GM23248 (cell line): ENCODE measurements at regions not wholly inside any gene's neighbourhood (a gene's known extent, or its start where the extent isn't known, plus 50 kb on each side); places are given as distances from the start of the nearest gene placed in this dataset.

Source experiments
- DNase-seq: peaks from one replicate; pipeline ENCODE4 v3.0.0-alpha.2; 2015
- H2AFZ ChIP-seq: fragments of 200-600 bp; sonication (generic); 2 replicates; pipeline ENCODE4 v1.6.1; 2016; ENCODE audit warnings: antibody characterized with exemption
- H3F3A ChIP-seq: fragments of 200-600 bp; sonication (generic); 2 replicates; pipeline ENCODE4 v1.6.1; 2016; ENCODE audit warnings: mild to moderate bottlenecking, antibody characterized with exemption, mixed run types; ENCODE audit not compliant: insufficient read depth
- H3K27ac ChIP-seq: fragments of 200-600 bp; sonication (generic); 2 replicates; pipeline ENCODE4 v1.5.1; 2016; ENCODE audit warnings: mild to moderate bottlenecking
- H3K27me3 ChIP-seq: fragments of 200-600 bp; sonication (generic); replicated peaks from 2 replicates; pipeline ENCODE4 v1.6.1; 2016; ENCODE audit warnings: mild to moderate bottlenecking; ENCODE audit not compliant: insufficient read depth
- H3K36me3 ChIP-seq: fragments of 200-600 bp; sonication (generic); 2 replicates; pipeline ENCODE4 v1.6.1; 2016; ENCODE audit warnings: low read depth, mild to moderate bottlenecking
- H3K4me1 ChIP-seq: fragments of 200-600 bp; sonication (generic); 2 replicates; pipeline ENCODE4 v1.6.1; 2016; ENCODE audit warnings: mild to moderate bottlenecking; ENCODE audit not compliant: insufficient read depth
- H3K4me2 ChIP-seq: fragments of 200-600 bp; sonication (generic); one replicate; pipeline ENCODE4 v1.6.1; 2016; ENCODE audit warnings: mild to moderate bottlenecking; ENCODE audit not compliant: unreplicated experiment
- H3K4me3 ChIP-seq: fragments of 200-600 bp; sonication (generic); 2 replicates; pipeline ENCODE4 v1.5.1; 2016; ENCODE audit warnings: mild to moderate bottlenecking
- H3K79me2 ChIP-seq: fragments of 200-600 bp; sonication (generic); 2 replicates; pipeline ENCODE4 v1.6.1; 2016; ENCODE audit warnings: mild to moderate bottlenecking; ENCODE audit not compliant: insufficient read depth
- H3K9ac ChIP-seq: fragments of 200-600 bp; sonication (generic); 2 replicates; pipeline ENCODE4 v1.6.1; 2016; ENCODE audit warnings: mild to moderate bottlenecking
- H3K9me2 ChIP-seq: fragments of 200-600 bp; sonication (generic); 2 replicates; pipeline ENCODE4 v1.6.1; 2016; ENCODE audit warnings: mixed run types, mild to moderate bottlenecking, moderate library complexity; ENCODE audit not compliant: insufficient read depth
- H3K9me3 ChIP-seq: fragments of 200-600 bp; sonication (generic); one replicate; pipeline ENCODE4 v1.6.1; 2017; ENCODE audit warnings: low read depth
- H4K20me1 ChIP-seq: fragments of 200-600 bp; sonication (generic); 2 replicates; pipeline ENCODE4 v1.6.0; 2016; ENCODE audit not compliant: insufficient read depth
- EZH2 ChIP-seq: fragments of 200-600 bp; sonication (generic); IDR thresholded peaks from 2 replicates; pipeline ENCODE4 v1.6.1; 2018; ENCODE audit warnings: antibody characterized with exemption, mild to moderate bottlenecking; ENCODE audit not compliant: insufficient read depth, poor library complexity, severe bottlenecking
- EZH2phosphoT487 ChIP-seq: fragments of 200-600 bp; sonication (generic); IDR thresholded peaks from 2 replicates; pipeline ENCODE4 v1.6.1; 2018; ENCODE audit warnings: antibody characterized with exemption, moderate library complexity, mild to moderate bottlenecking, low read depth; ENCODE audit not compliant: insufficient read depth
- WGBS, 2 experiments: methylation state at CpG; one replicate each; pipeline ENCODE4 v1.1.6; 2015 to 2017; ENCODE audit warnings: low lambda C conversion rate in 2 of 2, low coverage in 1 of 2; ENCODE audit errors: missing lambda C conversion rate in 2 of 2; 5-methylcytosine and 5-hydroxymethylcytosine counted together
- in situ Hi-C: fragments of 300-500 bp; cut with MboI; formaldehyde crosslinking; loops from 2 replicates; pipeline ENCODE4 v1.15.0; 2020

DNA sequence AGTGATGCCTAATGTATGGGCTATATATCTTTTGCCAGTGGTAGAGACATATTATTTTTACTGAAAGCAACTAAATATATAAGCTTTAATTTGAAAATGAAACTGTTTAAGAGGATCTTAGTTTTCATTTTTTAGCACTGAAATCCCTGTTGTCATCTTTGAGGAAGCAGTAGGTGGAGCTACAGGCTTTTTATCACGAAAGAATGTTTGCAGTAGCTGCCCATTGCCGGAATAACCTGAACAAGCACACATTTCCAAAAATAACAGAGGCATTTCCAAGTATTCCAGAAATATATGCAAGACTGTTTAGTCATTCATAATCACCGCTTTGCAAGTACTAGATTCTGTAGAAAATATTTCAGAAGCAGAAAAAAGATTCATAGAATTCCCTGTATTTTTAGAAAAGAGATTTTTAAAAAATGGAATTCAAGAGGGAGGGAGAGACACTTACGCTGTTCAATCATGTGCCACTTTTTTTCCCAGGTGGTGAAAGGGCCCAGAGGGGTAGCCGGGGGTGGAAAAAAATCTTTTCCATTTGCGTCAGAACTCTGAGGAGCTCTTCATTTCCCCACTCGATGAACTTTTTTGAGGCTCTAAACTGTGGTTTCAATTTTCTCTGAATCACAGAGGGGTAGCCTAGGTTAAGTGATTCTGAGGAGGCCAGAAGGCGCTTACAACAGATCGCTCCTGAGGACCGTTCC lies 142.5 kb upstream of the FERMT1 start:
- no peak for TF ChIP-seq EZH2phosphoT487
- TF ChIP-seq EZH2, result no peak
- H3K4me1 ChIP-seq, result peaks cover 9% of the 10 kb centered on the region; the same call in 1 of the 2 replicates
- 7 to 8% methylated on average over 10 of the region's 10 CpGs for WGBS, 2 experiments
- no peaks in the 10 kb centered on the region for H3K79me2 ChIP-seq
- DNase-seq, result peak; percentile 71
- peak overlapping the region; percentile 45 for H2AFZ ChIP-seq
- peaks cover 9% of the 10 kb centered on the region; the same call in 1 of the 2 replicates for H3F3A ChIP-seq
- no peaks in the 10 kb centered on the region for H3K9me3 ChIP-seq
- H3K4me2 ChIP-seq, result peak overlapping the region; percentile 79
- H3K9ac ChIP-seq, result peak overlapping the region; percentile 2; the same call in 1 of the 2 replicates
- no peak overlapping the region for H3K27ac ChIP-seq
- in situ Hi-C loops, result no loop called here
- no peaks in the 10 kb centered on the region for H3K36me3 ChIP-seq
- H3K9me2 ChIP-seq, result no peaks in the 10 kb centered on the region
- H3K4me3 ChIP-seq, result peak overlapping the region; percentile 56
- no peaks in the 10 kb centered on the region for H4K20me1 ChIP-seq
- H3K27me3 ChIP-seq, result peaks cover 35% of the 10 kb centered on the region

GRCh38 chr20:6253396-6253795 lies 130.6 kb upstream of the FERMT1 start:
- no peaks in the 10 kb centered on the region; the same call in 1 of the 2 replicates for H3K27me3 ChIP-seq
- in situ Hi-C loops, result no loop called here
- no peak overlapping the region for H3K4me2 ChIP-seq
- no peaks in the 10 kb centered on the region for H3K9me3 ChIP-seq
- H3K4me1 ChIP-seq, result no peaks in the 10 kb centered on the region
- no peak overlapping the region for H3K9ac ChIP-seq
- no peaks in the 10 kb centered on the region for H3K79me2 ChIP-seq
- 17 to 18% methylated on average over 2 of the region's 2 CpGs for WGBS, 2 experiments
- no peaks in the 10 kb centered on the region for H3F3A ChIP-seq
- no peak overlapping the region for H3K4me3 ChIP-seq
- H3K9me2 ChIP-seq, result no peaks in the 10 kb centered on the region
- no peaks in the 10 kb centered on the region for H3K36me3 ChIP-seq
- DNase-seq, result no peak
- TF ChIP-seq EZH2phosphoT487 (no peak), EZH2 (no peak)
- no peaks in the 10 kb centered on the region for H4K20me1 ChIP-seq
- no peak overlapping the region for H3K27ac ChIP-seq
- no peak overlapping the region for H2AFZ ChIP-seq

DNA sequence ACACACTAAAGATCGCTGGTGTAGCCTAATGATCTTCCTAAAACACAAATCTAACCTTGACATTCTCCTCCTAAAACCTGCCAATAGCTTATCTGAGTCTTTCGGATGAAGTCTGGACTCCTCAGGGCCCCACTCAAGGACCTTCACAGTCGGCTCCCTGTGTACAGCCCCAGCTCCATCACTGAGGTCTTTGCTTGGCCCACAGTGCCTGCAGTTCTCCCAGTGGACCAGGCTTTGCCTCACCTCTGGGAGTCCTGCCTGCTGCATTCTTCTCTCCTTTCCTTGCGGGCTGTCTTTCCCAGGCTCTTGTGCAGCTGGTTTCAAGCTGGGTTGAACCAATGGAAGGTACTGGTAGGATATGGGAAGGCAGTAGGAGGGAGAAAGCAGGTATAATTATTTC lies 122.6 kb upstream of the FERMT1 start:
- Histone ChIP-seq H4K20me1 (no peaks in the 10 kb centered on the region), H3K9me3 (no peaks in the 10 kb centered on the region), H3K4me3 (no peak overlapping the region), H2AFZ (no peak overlapping the region), H3K9ac (no peak overlapping the region), H3F3A (no peaks in the 10 kb centered on the region), H3K79me2 (no peaks in the 10 kb centered on the region), H3K9me2 (no peaks in the 10 kb centered on the region), H3K36me3 (no peaks in the 10 kb centered on the region), H3K27me3 (no peaks in the 10 kb centered on the region), H3K27ac (no peak overlapping the region), H3K4me1 (no peaks in the 10 kb centered on the region), H3K4me2 (no peak overlapping the region)
- no peak for DNase-seq
- 30 to 33% methylated on average over 4 of the region's 4 CpGs for WGBS, 2 experiments
- TF ChIP-seq EZH2phosphoT487 (no peak), EZH2 (no peak)
- in situ Hi-C loops, result no loop called here

- Histone ChIP-seq H3K4me1 (no peaks in the 10 kb centered on the region), H3K36me3 (no peaks in the 10 kb centered on the region), H3K27ac (no peak overlapping the region), H3K9me2 (no peaks in the 10 kb centered on the region), H4K20me1 (no peaks in the 10 kb centered on the region), H3K9me3 (no peaks in the 10 kb centered on the region), H3K9ac (no peak overlapping the region), H3K27me3 (no peaks in the 10 kb centered on the region), H3K4me2 (no peak overlapping the region), H3K4me3 (no peak overlapping the region), H3F3A (no peaks in the 10 kb centered on the region), H2AFZ (no peak overlapping the region), H3K79me2 (no peaks in the 10 kb centered on the region)
- DNase-seq, result no peak
- TF ChIP-seq EZH2phosphoT487 (no peak), EZH2 (no peak)
- 81 to 86% methylated on average over 1 of the region's 1 CpG for WGBS, 2 experiments
- in situ Hi-C loops, result no loop called here
These were observed 118.8 kb upstream of the FERMT1 start for GRCh38 chr20:6241591-6241990.
